GM23338 (cell line): ENCODE measurements at regions not wholly inside any gene's neighbourhood (a gene's known extent, or its start where the extent isn't known, plus 50 kb on each side); places are given as distances from the start of the nearest gene placed in this dataset.

ENCODE experiments used
- CREB1 ChIP-seq: fragments of 250-450 bp; sonication (Bioruptor Pico); IDR thresholded peaks from 2 replicates; pipeline ENCODE4 v1.5.0; 2020; ENCODE audit warnings: low read depth, mild to moderate bottlenecking, moderate library complexity
- EZH2 ChIP-seq: fragments of 200-600 bp; sonication (generic); IDR thresholded peaks from one replicate; pipeline ENCODE4 v1.8.0; 2017; ENCODE audit warnings: antibody characterized with exemption, mild to moderate bottlenecking, low read depth; ENCODE audit not compliant: unreplicated experiment
- EZH2phosphoT487 ChIP-seq: fragments of 200-600 bp; sonication (generic); IDR thresholded peaks from one replicate; pipeline ENCODE4 v1.8.1; 2018; ENCODE audit warnings: antibody characterized with exemption; ENCODE audit not compliant: unreplicated experiment
- NANOG ChIP-seq: IDR thresholded peaks from 2 replicates; pipeline ENCODE4 v1.6.1; 2016; ENCODE audit warnings: antibody characterized with exemption, borderline replicate concordance
- POLR2AphosphoS5 ChIP-seq: IDR thresholded peaks from 2 replicates; pipeline ENCODE4 v1.6.1; 2016; ENCODE audit warnings: antibody characterized with exemption, low read depth
- TF ChIP-seq, protein P1 (sequence below), 2 experiments: fragments of 200-600 bp in 1 of 2; sonication (generic) in 1 of 2; conservative IDR thresholded peaks; 2 replicates each; pipeline versions ENCODE4 v1.5.1 to v1.6.1; 2016 to 2017; ENCODE audit warnings: antibody characterized with exemption in 2 of 2, low read depth in 2 of 2, mild to moderate bottlenecking in 2 of 2, moderate library complexity in 1 of 2
- TF ChIP-seq, protein P2 (sequence below): IDR thresholded peaks from 2 replicates; pipeline ENCODE4 v1.6.1; 2016; ENCODE audit warnings: antibody characterized with exemption

GRCh38 chr19:16018801-16019551 is 57.3 kb upstream of the TPM4 start:
- TF ChIP-seq, protein P1, sequence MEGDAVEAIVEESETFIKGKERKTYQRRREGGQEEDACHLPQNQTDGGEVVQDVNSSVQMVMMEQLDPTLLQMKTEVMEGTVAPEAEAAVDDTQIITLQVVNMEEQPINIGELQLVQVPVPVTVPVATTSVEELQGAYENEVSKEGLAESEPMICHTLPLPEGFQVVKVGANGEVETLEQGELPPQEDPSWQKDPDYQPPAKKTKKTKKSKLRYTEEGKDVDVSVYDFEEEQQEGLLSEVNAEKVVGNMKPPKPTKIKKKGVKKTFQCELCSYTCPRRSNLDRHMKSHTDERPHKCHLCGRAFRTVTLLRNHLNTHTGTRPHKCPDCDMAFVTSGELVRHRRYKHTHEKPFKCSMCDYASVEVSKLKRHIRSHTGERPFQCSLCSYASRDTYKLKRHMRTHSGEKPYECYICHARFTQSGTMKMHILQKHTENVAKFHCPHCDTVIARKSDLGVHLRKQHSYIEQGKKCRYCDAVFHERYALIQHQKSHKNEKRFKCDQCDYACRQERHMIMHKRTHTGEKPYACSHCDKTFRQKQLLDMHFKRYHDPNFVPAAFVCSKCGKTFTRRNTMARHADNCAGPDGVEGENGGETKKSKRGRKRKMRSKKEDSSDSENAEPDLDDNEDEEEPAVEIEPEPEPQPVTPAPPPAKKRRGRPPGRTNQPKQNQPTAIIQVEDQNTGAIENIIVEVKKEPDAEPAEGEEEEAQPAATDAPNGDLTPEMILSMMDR (conservative IDR thresholded peaks at IDR 0.05; ENCODE audit: low read depth in 2 of 2), result no peak
- TF ChIP-seq, protein P2, sequence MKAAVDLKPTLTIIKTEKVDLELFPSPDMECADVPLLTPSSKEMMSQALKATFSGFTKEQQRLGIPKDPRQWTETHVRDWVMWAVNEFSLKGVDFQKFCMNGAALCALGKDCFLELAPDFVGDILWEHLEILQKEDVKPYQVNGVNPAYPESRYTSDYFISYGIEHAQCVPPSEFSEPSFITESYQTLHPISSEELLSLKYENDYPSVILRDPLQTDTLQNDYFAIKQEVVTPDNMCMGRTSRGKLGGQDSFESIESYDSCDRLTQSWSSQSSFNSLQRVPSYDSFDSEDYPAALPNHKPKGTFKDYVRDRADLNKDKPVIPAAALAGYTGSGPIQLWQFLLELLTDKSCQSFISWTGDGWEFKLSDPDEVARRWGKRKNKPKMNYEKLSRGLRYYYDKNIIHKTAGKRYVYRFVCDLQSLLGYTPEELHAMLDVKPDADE, result no peak
- TF ChIP-seq EZH2 (no peak), POLR2AphosphoS5 (no peak), NANOG (no peak), EZH2phosphoT487 (no peak), CREB1 (CRISPR knock-in tag) (no peak)
